HEK293T (cell line): ENCODE measurements at regions not wholly inside any gene's neighbourhood (a gene's known extent, or its start where the extent isn't known, plus 50 kb on each side); places are given as distances from the start of the nearest gene placed in this dataset.

Experiments used
- BHLHE40 ChIP-seq: fragments of 450-650 bp; IDR thresholded peaks from 2 replicates; pipeline ENCODE4 v1.6.1; 2016; ENCODE audit warnings: mild to moderate bottlenecking, moderate library complexity, borderline replicate concordance
- FOXM1 ChIP-seq: fragments of 450-650 bp; IDR thresholded peaks from 2 replicates; pipeline ENCODE4 v1.6.1; 2017; ENCODE audit warnings: mild to moderate bottlenecking, borderline replicate concordance
- SUZ12 ChIP-seq: fragments of 450-650 bp; IDR thresholded peaks from 2 replicates; pipeline ENCODE4 v1.6.1; 2016; ENCODE audit warnings: mild to moderate bottlenecking

DNA sequence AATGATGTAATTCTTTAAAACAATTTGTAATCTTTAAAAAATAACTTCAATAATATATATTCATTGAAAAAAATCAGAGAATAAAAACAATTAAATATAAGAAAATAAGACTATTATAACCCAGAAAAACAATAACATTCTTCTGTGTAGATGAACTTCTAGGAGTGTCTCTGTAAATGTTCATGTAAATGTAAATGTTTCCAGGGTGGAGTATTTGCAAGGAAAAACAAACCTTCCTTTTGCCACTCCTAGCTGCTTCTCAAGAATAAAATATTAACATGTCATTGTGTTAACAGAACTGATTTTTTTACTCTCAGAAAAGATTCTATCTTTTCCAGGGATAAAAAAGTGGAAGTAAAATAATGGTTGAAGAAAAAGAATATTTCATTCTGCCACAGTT is 431.9 kb downstream of the PLCL1 start:
- TF ChIP-seq FOXM1 = no peak
- TF ChIP-seq BHLHE40 = no peak
- no peak for TF ChIP-seq SUZ12
